Neuronal stem cell (in vitro differentiated cells): ENCODE measurements at regions not wholly inside any gene's neighbourhood (a gene's known extent, or its start where the extent isn't known, plus 50 kb on each side); places are given as distances from the start of the nearest gene placed in this dataset.

Experiments used
- DNase-seq: peaks from one replicate; pipeline ENCODE4 v3.0.0-alpha.2; 2013; ENCODE audit warnings: low spot score
- H2AFZ ChIP-seq: one replicate; pipeline ENCODE4 v1.6.1; 2013; ENCODE audit warnings: mild to moderate bottlenecking, low read length, inconsistent platforms
- H2AK5ac ChIP-seq: 2 replicates; pipeline ENCODE4 v1.6.1; 2013; ENCODE audit warnings: low read depth, mild to moderate bottlenecking, inconsistent platforms, low read length, moderate library complexity, mixed read lengths
- H2BK120ac ChIP-seq: 2 replicates; pipeline ENCODE4 v1.6.1; 2013; ENCODE audit warnings: low read depth, mild to moderate bottlenecking, inconsistent platforms, low read length, moderate library complexity, mixed read lengths
- H2BK12ac ChIP-seq: one replicate; pipeline ENCODE4 v1.6.1; 2013; ENCODE audit warnings: low read length, inconsistent platforms
- H2BK15ac ChIP-seq: 2 replicates; pipeline ENCODE4 v1.6.1; 2013; ENCODE audit warnings: mild to moderate bottlenecking, low read length, inconsistent platforms, mixed read lengths
- H2BK5ac ChIP-seq: one replicate; pipeline ENCODE4 v1.6.1; 2013; ENCODE audit warnings: inconsistent platforms, mild to moderate bottlenecking, low read length, moderate library complexity
- H3K14ac ChIP-seq: one replicate; pipeline ENCODE4 v1.6.1; 2013; ENCODE audit warnings: low read length, inconsistent platforms
- H3K18ac ChIP-seq: 2 replicates; pipeline ENCODE4 v1.6.1; 2013; ENCODE audit warnings: low read length, inconsistent platforms
- H3K23ac ChIP-seq: 2 replicates; pipeline ENCODE4 v1.6.1; 2013; ENCODE audit warnings: low read depth, mild to moderate bottlenecking, mixed read lengths, low read length, inconsistent platforms; ENCODE audit not compliant: poor library complexity
- H3K27ac ChIP-seq: replicated peaks from 3 replicates; pipeline ENCODE4 v1.5.1; 2013; ENCODE audit warnings: low read length, inconsistent platforms
- H3K27me3 ChIP-seq, 3 experiments: 2 replicates each; pipeline ENCODE4 v1.6.1; 2013; ENCODE audit warnings: low read length in 3 of 3, mild to moderate bottlenecking in 2 of 3, inconsistent platforms in 1 of 3, low read depth in 1 of 3, mixed read lengths in 1 of 3, moderate library complexity in 1 of 3; ENCODE audit not compliant: control insufficient read depth in 3 of 3, insufficient read depth in 3 of 3
- H3K36me3 ChIP-seq, 2 donors: replicated peaks in 1 of 2; 2 replicates each; pipeline ENCODE4 v1.6.1; 2013; ENCODE audit warnings: low read length in 2 of 2; ENCODE audit not compliant: control insufficient read depth in 2 of 2, insufficient read depth in 2 of 2
- H3K4ac ChIP-seq: 2 replicates; pipeline ENCODE4 v1.6.1; 2013; ENCODE audit warnings: inconsistent platforms, mild to moderate bottlenecking, low read length, moderate library complexity
- H3K4me1 ChIP-seq, 2 donors: 1 replicate in 1 of 2; 2 replicates in 1 of 2; pipeline ENCODE4 v1.6.1; 2013; ENCODE audit warnings: low read length in 2 of 2, low read depth in 1 of 2; ENCODE audit not compliant: control insufficient read depth in 2 of 2, insufficient read depth in 1 of 2
- H3K4me2 ChIP-seq: one replicate; pipeline ENCODE4 v1.6.1; 2013; ENCODE audit warnings: mild to moderate bottlenecking, low read length, inconsistent platforms; ENCODE audit not compliant: insufficient read depth, poor library complexity, severe bottlenecking
- H3K4me3 ChIP-seq, 2 donors: 2 replicates each; pipeline ENCODE4 v1.5.1; 2013; ENCODE audit warnings: low read length in 2 of 2, mild to moderate bottlenecking in 2 of 2, inconsistent platforms in 1 of 2, moderate library complexity in 1 of 2
- H3K79me1 ChIP-seq: one replicate; pipeline ENCODE4 v1.6.1; 2013; ENCODE audit warnings: low read depth, mild to moderate bottlenecking, inconsistent platforms, low read length, moderate library complexity
- H3K9ac ChIP-seq: one replicate; pipeline ENCODE4 v1.6.1; 2013; ENCODE audit warnings: mild to moderate bottlenecking, low read depth, low read length, inconsistent platforms; ENCODE audit not compliant: poor library complexity
- H3K9me3 ChIP-seq, 2 donors: replicated peaks in 1 of 2; 2 replicates each; pipeline versions ENCODE3 to v1.6.1; 2013; ENCODE audit warnings: low read length in 2 of 2, mild to moderate bottlenecking in 2 of 2, inconsistent platforms in 1 of 2, low read depth in 1 of 2, mixed read lengths in 1 of 2, moderate library complexity in 1 of 2; ENCODE audit not compliant: control insufficient read depth in 2 of 2, insufficient read depth in 1 of 2
- H4K8ac ChIP-seq: one replicate; pipeline ENCODE4 v1.6.1; 2013; ENCODE audit warnings: low read depth, mild to moderate bottlenecking, inconsistent platforms, low read length, moderate library complexity
- H4K91ac ChIP-seq: one replicate; pipeline ENCODE4 v1.6.1; 2013; ENCODE audit warnings: low read length, low read depth, mild to moderate bottlenecking, inconsistent platforms; ENCODE audit not compliant: poor library complexity
- WGBS, 2 donors: extraction: QIAGEN DNeasy Blood & Tissue Kit; methylation state at CpG; one replicate each; pipeline ENCODE4 v1.1.7; 2013; ENCODE audit warnings: missing lambda C conversion rate in 2 of 2, mixed read lengths in 1 of 2; ENCODE audit not compliant: insufficient read length in 2 of 2, insufficient replicate concordance in 1 of 2; ENCODE audit errors: extremely low coverage in 2 of 2; 5-methylcytosine and 5-hydroxymethylcytosine counted together

GRCh38 chr3:176149567-176149966 lies 1047.7 kb downstream of the TBL1XR1 start:
- Histone ChIP-seq H3K79me1 (no peaks in the 10 kb centered on the region), H2AFZ (no peak overlapping the region), H4K91ac (no peak overlapping the region), H2BK12ac (no peak overlapping the region), H3K14ac (no peak overlapping the region), H2BK5ac (no peak overlapping the region), H4K8ac (no peak overlapping the region), H3K4ac (no peak overlapping the region), H3K9ac (no peak overlapping the region), H3K23ac (no peak overlapping the region), H3K18ac (no peak overlapping the region), H3K4me3 (no peak overlapping the region), H3K27ac (no peak overlapping the region), H2BK120ac (no peak overlapping the region), H2AK5ac (no peak overlapping the region), H3K36me3 (no peaks in the 10 kb centered on the region), H3K4me2 (no peak overlapping the region), H3K4me1 (no peaks in the 10 kb centered on the region), H2BK15ac (no peak overlapping the region), H3K9me3 (peaks cover 0 to 2% of the 10 kb centered on the region in 2 donors), H3K27me3 (no peaks in the 10 kb centered on the region)
- DNase-seq = no peak

GRCh38 chr3:176147251-176147650 lies 1050.0 kb downstream of the TBL1XR1 start:
- no peak overlapping the region for H3K23ac ChIP-seq
- no peak overlapping the region for H2BK5ac ChIP-seq
- H2AK5ac ChIP-seq = no peak overlapping the region
- no peak overlapping the region for H2BK15ac ChIP-seq
- H3K27ac ChIP-seq = no peak overlapping the region
- H3K4me2 ChIP-seq = no peak overlapping the region
- H3K79me1 ChIP-seq = no peaks in the 10 kb centered on the region
- no peak overlapping the region for H4K91ac ChIP-seq
- H3K14ac ChIP-seq = no peak overlapping the region
- no peak overlapping the region for H2BK12ac ChIP-seq
- H3K4me1 ChIP-seq = no peaks in the 10 kb centered on the region
- no peak overlapping the region for H3K4ac ChIP-seq
- H3K18ac ChIP-seq = no peak overlapping the region
- no peaks in the 10 kb centered on the region for H3K27me3 ChIP-seq
- H2AFZ ChIP-seq = no peak overlapping the region
- no peak overlapping the region for H3K9ac ChIP-seq
- no peaks in the 10 kb centered on the region for H3K36me3 ChIP-seq
- no peak overlapping the region for H4K8ac ChIP-seq
- H3K4me3 ChIP-seq = no peak overlapping the region
- H2BK120ac ChIP-seq = no peak overlapping the region
- no peak for DNase-seq
- no CpG with 5 or more reads among the region's 1 CpG for WGBS, 2 donors
- H3K9me3 ChIP-seq = peaks cover 0 to 2% of the 10 kb centered on the region in 2 donors

- Histone ChIP-seq H2AFZ (no peak overlapping the region), H3K9ac (no peak overlapping the region), H3K4me3 (no peak overlapping the region), H3K36me3 (no peaks in the 10 kb centered on the region), H2BK15ac (no peak overlapping the region), H3K4ac (no peak overlapping the region), H4K8ac (no peak overlapping the region), H3K27me3 (no peaks in the 10 kb centered on the region), H3K23ac (no peak overlapping the region), H3K9me3 (peaks cover 0 to 5% of the 10 kb centered on the region in 2 donors), H4K91ac (no peak overlapping the region), H3K18ac (no peak overlapping the region), H2BK120ac (no peak overlapping the region), H2BK5ac (no peak overlapping the region), H2BK12ac (no peak overlapping the region), H2AK5ac (no peak overlapping the region), H3K27ac (no peak overlapping the region), H3K4me2 (no peak overlapping the region), H3K14ac (no peak overlapping the region), H3K79me1 (no peaks in the 10 kb centered on the region), H3K4me1 (no peaks in the 10 kb centered on the region)
- no peak for DNase-seq
- no CpG with 5 or more reads among the region's 1 CpG for WGBS, 2 donors
These were observed 1055.4 kb downstream of the TBL1XR1 start for GRCh38 chr3:176141837-176142236.

- H3K36me3 ChIP-seq = no peaks in the 10 kb centered on the region
- no peak overlapping the region for H2AK5ac ChIP-seq
- H4K91ac ChIP-seq = no peak overlapping the region
- H2BK12ac ChIP-seq = no peak overlapping the region
- no peak overlapping the region for H4K8ac ChIP-seq
- peaks cover 0 to 2% of the 10 kb centered on the region in 2 donors for H3K9me3 ChIP-seq
- DNase-seq = no peak
- no peak overlapping the region for H3K14ac ChIP-seq
- no peak overlapping the region for H3K9ac ChIP-seq
- no CpG with 5 or more reads among the region's 2 CpGs for WGBS, 2 donors
- H2BK5ac ChIP-seq = no peak overlapping the region
- H3K4me1 ChIP-seq = no peaks in the 10 kb centered on the region
- no peak overlapping the region for H2BK120ac ChIP-seq
- H3K27me3 ChIP-seq = no peaks in the 10 kb centered on the region
- H3K4me3 ChIP-seq = no peak overlapping the region
- no peak overlapping the region for H3K4ac ChIP-seq
- no peak overlapping the region for H3K18ac ChIP-seq
- H3K79me1 ChIP-seq = no peaks in the 10 kb centered on the region
- no peak overlapping the region for H2BK15ac ChIP-seq
- H3K27ac ChIP-seq = no peak overlapping the region
- H2AFZ ChIP-seq = no peak overlapping the region
- no peak overlapping the region for H3K4me2 ChIP-seq
- H3K23ac ChIP-seq = no peak overlapping the region
These were observed 1076.8 kb downstream of the TBL1XR1 start for GRCh38 chr3:176120507-176120906.
